Activated naive CD4-positive, alpha-beta T cell treated with anti-CD3 and anti-CD28 coated beads for 36 hours (primary cell): ENCODE measurements at regions not wholly inside any gene's neighbourhood (a gene's known extent, or its start where the extent isn't known, plus 50 kb on each side); places are given as distances from the start of the nearest gene placed in this dataset.
"Not testable (repeated sequence)": the region's sequence is repeated elsewhere in the genome, so short reads cannot be mapped to it uniquely, and the experiment has no call there.

Source experiments
- CTCF ChIA-PET: fragments of 350-600 bp; sonication (Branson Sonifier 250); formaldehyde crosslinking; loops from one replicate; lab custom pipeline; 2021; ENCODE audit warnings: antibody characterized with exemption; lab: Charles Lee
- DNase-seq: peaks from one replicate; pipeline ENCODE4 v3.0.0-alpha.2; 2020
- H3K27ac Mint-ChIP-seq: one replicate; pipeline ENCODE4 v1.8.0; 2021; ENCODE audit warnings: mild to moderate bottlenecking, mixed read lengths
- H3K27me3 Mint-ChIP-seq: one replicate; pipeline ENCODE4 v1.8.0; 2021; ENCODE audit warnings: low read depth, mixed read lengths
- H3K36me3 Mint-ChIP-seq: one replicate; pipeline ENCODE4 v1.8.0; 2021; ENCODE audit warnings: low read depth, mixed read lengths
- H3K4me1 Mint-ChIP-seq: one replicate; pipeline ENCODE4 v1.8.0; 2021; ENCODE audit warnings: low read depth, mixed read lengths
- H3K4me3 Mint-ChIP-seq: one replicate; pipeline ENCODE4 v1.8.0; 2021; ENCODE audit warnings: mild to moderate bottlenecking, moderate library complexity, mixed read lengths
- H3K9me3 Mint-ChIP-seq: one replicate; pipeline ENCODE4 v1.8.0; 2021; ENCODE audit warnings: mixed read lengths
- intact Hi-C: fragments of 100-400 bp; cut with micrococcal nuclease; formaldehyde crosslinking; loops from one replicate; pipeline ENCODE4 v1.15.1; 2023

GRCh38 chr1:30660241-30660640 lies 63.1 kb downstream of the MATN1 start:
- Mint-ChIP-seq H3K4me1 (no peaks in the 10 kb centered on the region), H3K9me3 (no peaks in the 10 kb centered on the region), H3K36me3 (no peaks in the 10 kb centered on the region), H3K4me3 (no peak overlapping the region), H3K27ac (no peak overlapping the region), H3K27me3 (peaks cover 4% of the 10 kb centered on the region)
- intact Hi-C loops: no loop called here
- CTCF ChIA-PET: no interaction called here
- no peak for DNase-seq

- intact Hi-C loops: no loop called here
- no peak for DNase-seq
- H3K4me3 Mint-ChIP-seq: no peak overlapping the region
- no peak overlapping the region for H3K27ac Mint-ChIP-seq
- H3K27me3 Mint-ChIP-seq: peaks cover 4% of the 10 kb centered on the region
- H3K36me3 Mint-ChIP-seq: no peaks in the 10 kb centered on the region
- H3K4me1 Mint-ChIP-seq: no peaks in the 10 kb centered on the region
- CTCF ChIA-PET: no interaction called here
- no peaks in the 10 kb centered on the region for H3K9me3 Mint-ChIP-seq
Observed at GRCh38 chr1:30659702-30660101, 63.7 kb downstream of the MATN1 start.

GRCh38 chr1:30658375-30658774 lies 65.0 kb downstream of the MATN1 start:
- H3K4me1 Mint-ChIP-seq, H3K4me3 Mint-ChIP-seq, H3K27me3 Mint-ChIP-seq, H3K27ac Mint-ChIP-seq, H3K9me3 Mint-ChIP-seq, intact Hi-C loops, DNase-seq, H3K36me3 Mint-ChIP-seq, CTCF ChIA-PET: not testable (repeated sequence)

GRCh38 chr1:30658014-30658336 lies 65.4 kb downstream of the MATN1 start:
- intact Hi-C loops: no loop called here
- Mint-ChIP-seq H3K36me3 (no peaks in the 10 kb centered on the region), H3K4me1 (no peaks in the 10 kb centered on the region), H3K9me3 (no peaks in the 10 kb centered on the region), H3K27ac (no peak overlapping the region), H3K27me3 (peaks cover 4% of the 10 kb centered on the region), H3K4me3 (no peak overlapping the region)
- DNase-seq: no peak
- CTCF ChIA-PET: no interaction called here

GRCh38 chr1:30657131-30658013 lies 66.0 kb downstream of the MATN1 start:
- Mint-ChIP-seq H3K4me1 (no peaks in the 10 kb centered on the region), H3K27me3 (peaks cover 6% of the 10 kb centered on the region), H3K9me3 (no peaks in the 10 kb centered on the region), H3K36me3 (no peaks in the 10 kb centered on the region), H3K4me3 (no peak overlapping the region), H3K27ac (no peak overlapping the region)
- no peak for DNase-seq
- intact Hi-C loops: no loop called here
- CTCF ChIA-PET: no interaction called here

- no peak for DNase-seq
- H3K4me1 Mint-ChIP-seq: no peaks in the 10 kb centered on the region
- peaks cover 6% of the 10 kb centered on the region for H3K27me3 Mint-ChIP-seq
- H3K27ac Mint-ChIP-seq: no peak overlapping the region
- intact Hi-C loops: no loop called here
- H3K9me3 Mint-ChIP-seq: no peaks in the 10 kb centered on the region
- no peaks in the 10 kb centered on the region for H3K36me3 Mint-ChIP-seq
- H3K4me3 Mint-ChIP-seq: no peak overlapping the region
- CTCF ChIA-PET: no interaction called here
Observed at GRCh38 chr1:30656171-30656940, 67.0 kb downstream of the MATN1 start.

- no peaks in the 10 kb centered on the region for H3K9me3 Mint-ChIP-seq
- no peaks in the 10 kb centered on the region for H3K36me3 Mint-ChIP-seq
- H3K4me1 Mint-ChIP-seq: no peaks in the 10 kb centered on the region
- H3K27ac Mint-ChIP-seq: no peak overlapping the region
- intact Hi-C loops: no loop called here
- DNase-seq: no peak
- peaks cover 6% of the 10 kb centered on the region for H3K27me3 Mint-ChIP-seq
- CTCF ChIA-PET: no interaction called here
- H3K4me3 Mint-ChIP-seq: no peak overlapping the region
Observed at GRCh38 chr1:30655672-30656071, 67.7 kb downstream of the MATN1 start.

- Mint-ChIP-seq H3K27ac (no peak overlapping the region), H3K27me3 (peaks cover 9% of the 10 kb centered on the region), H3K4me1 (peaks cover 12% of the 10 kb centered on the region), H3K9me3 (no peaks in the 10 kb centered on the region), H3K4me3 (no peak overlapping the region), H3K36me3 (no peaks in the 10 kb centered on the region)
- DNase-seq: no peak
- CTCF ChIA-PET: no interaction called here
- intact Hi-C loops: no loop called here
Observed at GRCh38 chr1:30654188-30654587, 69.2 kb downstream of the MATN1 start.

- H3K36me3 Mint-ChIP-seq: no peaks in the 10 kb centered on the region
- H3K27ac Mint-ChIP-seq: no peak overlapping the region
- peaks cover 10% of the 10 kb centered on the region for H3K27me3 Mint-ChIP-seq
- peaks cover 12% of the 10 kb centered on the region for H3K4me1 Mint-ChIP-seq
- CTCF ChIA-PET: no interaction called here
- no peaks in the 10 kb centered on the region for H3K9me3 Mint-ChIP-seq
- intact Hi-C loops: no loop called here
- DNase-seq: no peak
- H3K4me3 Mint-ChIP-seq: no peak overlapping the region
Observed at GRCh38 chr1:30652152-30652841, 71.1 kb downstream of the MATN1 start.

- intact Hi-C loops, H3K27ac Mint-ChIP-seq, H3K4me3 Mint-ChIP-seq, CTCF ChIA-PET, H3K36me3 Mint-ChIP-seq, H3K9me3 Mint-ChIP-seq, DNase-seq: not testable (repeated sequence)
- peaks cover 12% of the 10 kb centered on the region for H3K4me1 Mint-ChIP-seq
- H3K27me3 Mint-ChIP-seq: peaks cover 10% of the 10 kb centered on the region
Observed at GRCh38 chr1:30651395-30651794, 72.0 kb downstream of the MATN1 start.

GRCh38 chr1:30650968-30651320 lies 72.4 kb downstream of the MATN1 start:
- intact Hi-C loops: no loop called here
- H3K36me3 Mint-ChIP-seq: no peaks in the 10 kb centered on the region
- H3K9me3 Mint-ChIP-seq: no peaks in the 10 kb centered on the region
- no peak for DNase-seq
- CTCF ChIA-PET: no interaction called here
- H3K27me3 Mint-ChIP-seq: peaks cover 11% of the 10 kb centered on the region
- no peak overlapping the region for H3K27ac Mint-ChIP-seq
- no peak overlapping the region for H3K4me3 Mint-ChIP-seq
- peaks cover 12% of the 10 kb centered on the region for H3K4me1 Mint-ChIP-seq

- Mint-ChIP-seq H3K4me3 (no peak overlapping the region), H3K9me3 (no peaks in the 10 kb centered on the region), H3K27me3 (peaks cover 17% of the 10 kb centered on the region), H3K36me3 (no peaks in the 10 kb centered on the region), H3K4me1 (peaks cover 12% of the 10 kb centered on the region), H3K27ac (no peak overlapping the region)
- intact Hi-C loops: no loop called here
- CTCF ChIA-PET: no interaction called here
- no peak for DNase-seq
Observed at GRCh38 chr1:30650038-30650967, 73.1 kb downstream of the MATN1 start.
